HG02885 (cell line): ENCODE measurements at regions not wholly inside any gene's neighbourhood (a gene's known extent, or its start where the extent isn't known, plus 50 kb on each side); places are given as distances from the start of the nearest gene placed in this dataset.
"Not testable (repeated sequence)": the region's sequence is repeated elsewhere in the genome, so short reads cannot be mapped to it uniquely, and the experiment has no call there.

Experiments
- ATAC-seq: cut with Tn5 transposase; IDR thresholded peaks from one replicate; pipeline ENCODE4 v1.9.1; 2021; ENCODE audit warnings: mild to moderate bottlenecking; ENCODE audit not compliant: unreplicated experiment, poor library complexity

- no peak for ATAC-seq
Measured at GRCh38 chr7:114293289-114294012, 121.2 kb upstream of the FOXP2 start.

GRCh38 chr7:114279901-114280300 lies 134.7 kb upstream of the FOXP2 start:
- no peak for ATAC-seq

- no peak for ATAC-seq
Measured at GRCh38 chr7:114273218-114273617, 141.4 kb upstream of the FOXP2 start.

GRCh38 chr7:114269714-114270113 lies 144.9 kb upstream of the FOXP2 start:
- ATAC-seq = no peak

GRCh38 chr7:114267550-114267949 lies 147.1 kb upstream of the FOXP2 start:
- ATAC-seq = not testable (repeated sequence)

- no peak for ATAC-seq
Measured at GRCh38 chr7:114264023-114264422, 150.6 kb upstream of the FOXP2 start.

GRCh38 chr7:114263219-114263618 lies 151.4 kb upstream of the FOXP2 start:
- no peak for ATAC-seq

GRCh38 chr7:114255404-114255841 lies 159.2 kb upstream of the FOXP2 start:
- ATAC-seq = no peak

- ATAC-seq = no peak
Measured at GRCh38 chr7:114243646-114244045, 171.0 kb upstream of the FOXP2 start.

- ATAC-seq = no peak
Measured at GRCh38 chr7:114242992-114243507, 171.6 kb upstream of the FOXP2 start.

- ATAC-seq = no peak
Measured at GRCh38 chr7:114229246-114229645, 185.4 kb upstream of the FOXP2 start.

- no peak for ATAC-seq
Measured at GRCh38 chr7:114225784-114226183, 188.8 kb upstream of the FOXP2 start.

GRCh38 chr7:114218283-114218682 lies 196.3 kb upstream of the FOXP2 start:
- ATAC-seq = no peak

GRCh38 chr7:114217026-114217806 lies 197.4 kb upstream of the FOXP2 start:
- no peak for ATAC-seq

GRCh38 chr7:114214466-114214865 lies 200.1 kb upstream of the FOXP2 start:
- no peak for ATAC-seq

GRCh38 chr7:114212721-114213429 lies 201.7 kb upstream of the FOXP2 start:
- no peak for ATAC-seq

- ATAC-seq = no peak
Measured at GRCh38 chr7:114209968-114210367, 204.6 kb upstream of the FOXP2 start.

GRCh38 chr7:114206688-114207087 lies 207.9 kb upstream of the FOXP2 start:
- no peak for ATAC-seq

- ATAC-seq = no peak
Measured at GRCh38 chr7:114196517-114196916, 218.1 kb upstream of the FOXP2 start.

GRCh38 chr7:114190387-114190786 lies 224.2 kb upstream of the FOXP2 start:
- no peak for ATAC-seq
